ENCODE measurements at regions not wholly inside any gene's neighbourhood (a gene's known extent, or its start where the extent isn't known, plus 50 kb on each side); places are given as distances from the start of the nearest gene placed in this dataset.
A peak's percentile ranks its signal among the peaks of the same experiment; 100 is the strongest.

- no peaks in the 10 kb centered on the region for H3K9me3 ChIP-seq
- H3K4me1 ChIP-seq (ENCODE audit: low read depth): no peaks in the 10 kb centered on the region
- no peak overlapping the region for H3K4me3 ChIP-seq
- ATAC-seq (no peak), DNase-seq (no peak)
- no peak for TF ChIP-seq CTCF (IDR thresholded peaks at IDR 0.05)
- H3K36me3 ChIP-seq (ENCODE audit: low read depth): no peaks in the 10 kb centered on the region
- intact Hi-C loops (cut with DNase I, micrococcal nuclease): no loop called here
These were observed 149.8 kb upstream of the TBL1X start for GRCh38 chrX:9315086-9315485.

- intact Hi-C loops (cut with DNase I, micrococcal nuclease): no loop called here
- DNase-seq (no peak), ATAC-seq (no peak)
- Histone ChIP-seq H3K4me3 (no peak overlapping the region), H3K4me1 (ENCODE audit: low read depth) (no peaks in the 10 kb centered on the region), H3K36me3 (ENCODE audit: low read depth) (no peaks in the 10 kb centered on the region), H3K9me3 (no peaks in the 10 kb centered on the region)
- no peak for TF ChIP-seq CTCF (IDR thresholded peaks at IDR 0.05)
These were observed 148.8 kb upstream of the TBL1X start for GRCh38 chrX:9316096-9316495.

GRCh38 chrX:9317176-9317575, 147.7 kb upstream of the TBL1X start:
- Histone ChIP-seq H3K9me3 (no peaks in the 10 kb centered on the region), H3K4me1 (ENCODE audit: low read depth) (no peaks in the 10 kb centered on the region), H3K36me3 (ENCODE audit: low read depth) (no peaks in the 10 kb centered on the region), H3K4me3 (no peak overlapping the region)
- no peak for TF ChIP-seq CTCF (IDR thresholded peaks at IDR 0.05)
- intact Hi-C loops (cut with DNase I, micrococcal nuclease): no loop called here
- no peak for DNase-seq
- ATAC-seq: no peak

GRCh38 chrX:9318213-9318612, 146.6 kb upstream of the TBL1X start:
- DNase-seq (no peak), ATAC-seq (no peak)
- Histone ChIP-seq H3K9me3 (no peaks in the 10 kb centered on the region), H3K4me3 (no peak overlapping the region), H3K4me1 (ENCODE audit: low read depth) (no peaks in the 10 kb centered on the region), H3K36me3 (ENCODE audit: low read depth) (no peaks in the 10 kb centered on the region)
- intact Hi-C loops (cut with DNase I, micrococcal nuclease): no loop called here
- TF ChIP-seq CTCF (IDR thresholded peaks at IDR 0.05): no peak

GRCh38 chrX:9318766-9319165, 146.1 kb upstream of the TBL1X start:
- intact Hi-C loops (cut with DNase I, micrococcal nuclease): no loop called here
- no peak for TF ChIP-seq CTCF (IDR thresholded peaks at IDR 0.05)
- no peaks in the 10 kb centered on the region for H3K9me3 ChIP-seq
- H3K36me3 ChIP-seq (ENCODE audit: low read depth): no peaks in the 10 kb centered on the region
- H3K4me1 ChIP-seq (ENCODE audit: low read depth): no peaks in the 10 kb centered on the region
- H3K4me3 ChIP-seq: no peak overlapping the region
- no peak for DNase-seq
- no peak for ATAC-seq

- intact Hi-C loops (cut with DNase I, micrococcal nuclease): no loop called here
- Histone ChIP-seq H3K4me1 (ENCODE audit: low read depth) (no peaks in the 10 kb centered on the region), H3K36me3 (ENCODE audit: low read depth) (no peaks in the 10 kb centered on the region), H3K4me3 (no peak overlapping the region), H3K9me3 (no peaks in the 10 kb centered on the region)
- ATAC-seq (peak; percentile 49), DNase-seq (no peak)
- no peak for TF ChIP-seq CTCF (IDR thresholded peaks at IDR 0.05)
These were observed 143.9 kb upstream of the TBL1X start for GRCh38 chrX:9320940-9321339.

Measured in mucosa of descending colon (tissue), 3 donors.